Fibroblast of skin of left biceps (primary cell): ENCODE measurements at regions not wholly inside any gene's neighbourhood (a gene's known extent, or its start where the extent isn't known, plus 50 kb on each side); places are given as distances from the start of the nearest gene placed in this dataset.
"Not testable (repeated sequence)": the region's sequence is repeated elsewhere in the genome, so short reads cannot be mapped to it uniquely, and the experiment has no call there.

ENCODE experiments used
- DNase-seq, 2 experiments: peaks; one replicate each; pipeline ENCODE4 v3.0.0-alpha.2; 2013; ENCODE audit warnings: low read depth in 2 of 2

DNA sequence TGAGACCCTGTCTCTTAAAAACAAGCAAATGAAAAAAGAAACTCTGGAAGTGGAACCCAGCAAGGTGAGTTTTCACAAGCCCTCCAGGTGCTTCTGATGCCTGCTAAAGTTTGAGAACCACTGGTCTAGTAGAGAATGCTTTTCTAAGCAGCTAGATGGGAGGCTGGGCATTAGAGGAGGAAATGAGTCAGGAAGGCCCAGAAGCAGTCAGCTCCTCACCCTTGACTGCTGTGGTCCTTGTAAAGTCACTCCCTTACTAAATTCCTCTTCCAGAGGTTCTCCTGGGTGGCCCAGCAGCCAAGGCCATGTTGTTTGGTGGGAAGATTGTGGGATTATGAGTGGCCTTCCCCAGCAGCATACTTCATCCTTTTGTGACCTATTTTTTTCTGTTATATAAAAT is 52.0 kb upstream of the FYN start:
- no peak for DNase-seq

DNA sequence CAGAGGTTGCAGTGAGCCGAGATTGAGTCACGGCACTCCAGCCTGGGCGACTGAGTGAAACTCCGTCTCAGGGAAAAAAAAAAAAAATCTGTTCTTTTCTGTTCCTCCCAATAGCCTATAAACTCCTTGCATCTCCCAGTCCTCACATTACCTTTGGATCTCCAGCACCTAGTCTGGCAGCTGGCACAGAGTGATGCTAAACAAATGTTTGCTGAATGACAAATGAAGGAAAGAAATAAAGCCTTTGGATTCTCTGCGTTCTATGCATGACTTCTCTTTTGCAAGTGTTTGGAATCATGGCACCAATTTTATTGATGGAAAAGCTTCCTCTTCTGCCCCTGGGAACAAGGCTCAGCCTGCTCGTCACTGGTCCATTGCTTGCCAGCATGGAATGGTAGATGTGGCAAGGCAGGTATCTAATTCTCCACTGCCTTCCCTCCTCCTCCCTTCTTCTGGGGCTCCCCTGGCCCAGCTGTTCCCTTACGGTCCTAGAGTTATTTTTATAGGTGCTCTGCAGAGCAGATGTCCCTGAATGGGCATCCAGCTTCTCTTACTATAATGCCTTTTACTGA is 53.6 kb upstream of the FYN start:
- DNase-seq = no peak

DNA sequence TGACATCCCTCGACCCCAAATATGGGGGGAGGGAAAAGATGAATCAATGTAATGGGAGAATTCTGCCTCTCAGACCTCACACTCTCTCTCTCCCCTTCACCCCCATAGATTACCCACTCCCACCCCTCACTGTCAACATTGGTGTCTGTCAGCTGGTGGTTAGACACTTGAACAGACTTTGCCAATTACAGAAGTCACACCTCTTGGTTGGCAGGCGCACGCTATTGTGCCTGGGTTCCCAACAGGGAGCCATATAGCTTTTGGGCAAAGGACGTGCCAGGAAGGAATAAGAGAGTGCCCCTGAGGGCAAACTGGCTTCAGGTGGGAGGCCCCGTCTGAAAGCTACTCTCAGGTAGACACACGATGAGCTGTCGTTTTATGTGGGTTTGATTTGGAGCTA is 54.1 kb upstream of the FYN start:
- DNase-seq = no peak

DNA sequence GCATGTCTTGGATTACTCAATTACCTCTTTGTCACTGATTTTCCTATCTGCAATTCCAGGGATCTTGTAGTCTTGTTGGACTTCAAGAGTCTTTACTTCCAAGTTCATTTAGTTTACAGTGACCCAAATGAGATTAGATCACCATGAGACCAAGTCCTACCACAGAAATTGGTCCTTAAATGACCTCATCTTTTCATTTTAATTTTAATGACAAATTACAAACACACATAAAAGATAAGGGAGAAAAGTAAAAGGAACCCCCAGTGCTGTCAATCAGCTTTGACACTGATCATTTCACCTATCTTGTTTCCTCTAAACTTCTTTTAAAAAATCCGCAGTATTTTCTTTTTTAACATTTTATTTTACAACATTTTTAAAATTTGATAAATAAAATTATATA is 54.9 kb upstream of the FYN start:
- no peak for DNase-seq

DNA sequence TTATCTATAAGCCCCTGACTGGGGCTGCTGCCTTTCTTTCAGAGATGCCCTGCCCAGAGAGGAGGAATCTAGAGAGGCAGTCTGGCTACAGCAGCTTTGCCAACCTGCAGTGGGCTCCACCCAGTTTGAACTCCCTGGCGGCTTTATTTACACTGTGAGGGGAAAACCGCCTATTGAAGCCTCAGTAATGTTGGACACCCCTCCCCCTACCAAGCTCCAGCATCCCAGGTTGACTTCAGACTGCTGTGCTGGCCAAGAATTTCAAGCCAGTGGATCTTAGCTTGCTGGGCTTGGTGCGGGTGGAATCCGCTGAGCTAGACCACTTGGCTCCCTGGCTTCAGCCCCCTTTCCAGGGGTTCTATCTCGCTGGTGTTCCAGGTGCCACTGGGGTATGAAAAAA is 61.4 kb upstream of the FYN start:
- DNase-seq = not testable (repeated sequence)

DNA sequence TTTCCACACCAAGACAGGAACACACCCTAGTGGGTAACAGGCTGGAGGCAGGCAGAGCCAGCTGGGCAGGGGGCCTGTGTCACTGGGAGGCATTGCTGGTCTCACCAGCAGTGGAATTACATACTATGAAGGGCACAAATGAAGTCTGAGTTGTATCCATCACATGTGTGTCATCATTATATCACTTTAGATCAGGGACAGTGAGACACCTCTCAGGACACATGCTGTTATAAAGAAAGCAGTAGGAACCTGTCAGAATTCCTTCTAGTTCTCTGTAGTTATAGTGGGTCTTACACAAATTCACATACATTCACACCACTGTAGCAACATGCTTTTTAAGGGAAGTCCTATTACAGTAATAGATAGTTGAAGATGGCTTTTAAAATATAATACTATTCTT is 63.5 kb upstream of the FYN start:
- no peak for DNase-seq

DNA sequence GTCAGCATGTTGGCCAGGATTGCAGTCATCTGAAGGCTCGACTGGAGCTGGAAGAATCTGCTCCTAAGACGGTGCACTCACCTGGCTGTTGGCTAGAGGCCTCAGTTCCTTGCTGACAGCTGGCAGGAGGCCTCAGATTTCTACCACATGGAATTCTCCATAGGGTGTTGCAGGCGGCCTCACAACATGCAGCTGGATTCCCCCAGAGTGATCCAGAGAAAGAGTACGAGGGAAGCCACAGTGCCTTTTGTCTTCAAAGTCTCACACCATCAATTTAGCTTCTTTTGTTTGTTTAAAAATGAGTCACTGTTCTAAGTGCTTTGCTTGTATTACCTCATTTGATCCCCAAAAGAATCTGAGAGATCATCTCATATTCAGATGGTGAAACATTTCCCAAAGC is 65.5 kb upstream of the FYN start:
- peak in 1 of 2 experiments; percentile 45 for DNase-seq

DNA sequence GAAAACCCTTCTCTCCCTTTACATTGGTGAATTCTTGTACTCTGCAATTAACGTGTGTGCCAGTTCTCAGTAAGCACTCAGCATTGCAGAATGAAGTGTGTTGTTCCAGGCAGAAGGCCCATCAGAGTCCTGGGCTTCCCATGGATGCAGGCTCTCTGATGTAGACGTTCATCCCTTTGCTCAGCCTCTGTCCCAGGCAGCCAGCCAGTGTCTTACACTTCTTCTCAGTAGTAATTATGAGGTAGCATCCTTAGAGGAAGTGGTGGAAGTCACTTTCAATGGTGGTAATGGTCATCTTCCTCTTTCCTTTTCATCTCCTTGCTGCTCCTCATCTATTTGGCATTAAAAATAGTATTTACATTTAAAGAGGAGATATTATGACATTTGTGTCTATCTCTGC is 66.7 kb upstream of the FYN start:
- no peak for DNase-seq

DNA sequence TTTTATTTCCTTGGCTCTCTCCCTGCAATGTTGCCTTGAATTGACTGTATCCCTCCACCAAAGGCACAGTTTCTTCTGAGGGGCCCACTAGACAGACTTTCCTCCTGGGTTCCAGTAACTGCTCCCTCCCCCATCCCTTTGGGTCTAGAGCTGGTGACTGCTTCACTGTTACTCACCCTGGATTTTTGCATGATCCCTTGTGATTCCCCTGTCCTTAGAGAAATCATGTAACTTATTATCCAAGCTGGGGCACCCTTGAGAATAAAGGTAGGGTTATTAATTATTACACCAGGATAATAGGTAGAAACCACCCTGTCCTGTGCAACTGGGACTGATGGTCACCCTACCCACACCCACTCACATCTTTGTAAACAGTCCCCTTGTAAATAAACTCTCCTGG is 67.5 kb upstream of the FYN start:
- no peak for DNase-seq

DNA sequence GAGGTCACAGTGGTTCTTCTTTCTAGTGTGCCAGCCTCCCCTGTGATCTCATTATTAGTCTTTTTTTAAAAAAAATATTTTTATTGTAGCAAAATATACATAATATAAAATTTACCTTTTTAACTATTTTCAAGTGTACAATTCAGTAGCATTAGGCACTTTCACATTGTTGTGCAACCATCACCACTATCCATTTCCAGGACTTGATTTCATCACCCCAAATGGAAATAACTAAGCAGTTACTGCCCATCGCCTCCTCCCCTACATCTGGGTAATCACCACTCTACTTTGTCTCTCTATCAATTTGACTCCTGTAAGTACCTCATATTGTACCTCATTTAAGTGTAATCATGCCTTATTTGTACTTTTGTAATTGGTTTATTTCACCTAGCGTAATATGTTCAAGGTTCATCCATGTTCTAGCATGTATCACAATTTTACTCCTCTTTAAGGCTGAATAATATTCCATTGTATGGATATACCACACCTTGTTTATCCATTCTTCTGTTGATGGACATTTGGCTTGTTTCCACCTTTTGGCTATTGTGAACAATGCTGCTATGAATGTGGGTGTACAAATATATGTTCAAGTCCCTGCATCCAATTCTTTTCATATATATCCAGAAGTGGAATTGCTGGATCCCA is 68.6 kb upstream of the FYN start:
- DNase-seq = no peak

DNA sequence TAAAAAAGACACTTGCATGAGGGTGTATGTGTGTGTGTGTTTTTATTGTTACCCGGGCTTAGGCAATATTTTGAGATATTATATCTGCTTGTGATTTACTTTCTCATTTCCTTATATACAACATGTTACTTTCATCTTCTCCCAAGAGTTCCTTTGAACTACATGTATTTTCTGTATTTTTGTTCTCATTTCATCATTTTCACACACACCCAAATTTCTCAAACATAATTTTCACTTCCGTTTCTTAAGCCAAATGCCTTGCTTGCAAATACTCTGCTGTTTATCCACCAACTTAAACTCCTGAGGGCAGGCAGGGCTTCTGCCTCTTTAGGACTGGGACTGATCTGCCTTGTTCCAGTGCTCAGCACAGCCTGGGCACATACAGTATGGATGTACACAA is 69.3 kb upstream of the FYN start:
- no peak for DNase-seq

DNA sequence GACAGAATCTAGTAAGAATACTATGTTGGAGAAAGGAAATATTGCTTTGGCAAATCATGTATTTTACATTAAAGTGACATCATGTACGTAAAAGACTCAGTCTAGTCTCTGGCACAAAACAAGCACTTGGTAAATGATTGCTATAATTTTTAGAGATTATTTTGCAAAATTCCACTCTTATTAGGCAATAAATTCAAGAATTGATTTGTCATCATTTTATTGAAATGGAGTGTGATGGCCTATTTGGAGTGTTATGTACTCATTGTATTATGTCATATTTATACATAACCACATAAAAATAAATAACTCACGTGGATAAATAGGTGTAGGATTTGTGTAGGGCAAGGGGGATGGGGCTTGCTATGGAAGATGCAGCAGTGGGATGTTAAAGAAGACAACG is 70.0 kb upstream of the FYN start:
- DNase-seq = no peak

DNA sequence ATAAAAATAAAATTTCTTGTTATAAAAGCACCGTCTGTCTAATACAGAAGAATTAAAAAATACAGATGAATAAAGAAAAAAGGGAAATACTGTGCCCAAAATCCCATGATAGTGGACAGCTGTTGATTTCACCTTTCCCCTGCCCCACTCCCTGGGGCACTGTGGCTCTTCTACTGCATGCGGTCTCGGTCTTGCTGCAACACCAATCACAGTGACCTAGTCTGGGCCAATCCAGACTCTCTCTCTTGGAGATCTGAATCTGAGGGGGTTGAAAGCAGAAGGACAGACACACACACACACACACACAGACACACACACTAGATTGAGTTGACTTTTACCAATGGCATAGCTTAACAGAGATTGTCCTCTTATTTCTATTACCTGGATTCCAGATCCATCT is 70.5 kb upstream of the FYN start:
- no peak for DNase-seq

DNA sequence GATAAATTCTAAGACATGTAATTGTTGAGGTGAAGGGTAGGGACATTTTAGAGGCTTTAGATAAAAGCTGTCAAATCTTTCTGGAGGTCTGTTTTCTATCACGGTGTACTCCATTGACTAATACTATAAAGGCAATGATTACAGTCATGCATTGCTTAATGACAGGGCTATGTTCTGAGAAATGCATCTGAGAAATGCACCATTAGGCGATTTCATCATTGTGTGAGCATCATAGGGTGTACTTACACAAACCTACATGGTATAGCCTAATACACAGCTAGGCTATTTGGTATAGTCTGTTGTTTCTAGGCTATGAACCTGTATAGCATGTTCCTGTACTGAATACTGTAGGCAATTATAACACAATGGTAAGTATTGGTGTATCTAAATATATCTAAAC is 71.3 kb upstream of the FYN start:
- DNase-seq = no peak

DNA sequence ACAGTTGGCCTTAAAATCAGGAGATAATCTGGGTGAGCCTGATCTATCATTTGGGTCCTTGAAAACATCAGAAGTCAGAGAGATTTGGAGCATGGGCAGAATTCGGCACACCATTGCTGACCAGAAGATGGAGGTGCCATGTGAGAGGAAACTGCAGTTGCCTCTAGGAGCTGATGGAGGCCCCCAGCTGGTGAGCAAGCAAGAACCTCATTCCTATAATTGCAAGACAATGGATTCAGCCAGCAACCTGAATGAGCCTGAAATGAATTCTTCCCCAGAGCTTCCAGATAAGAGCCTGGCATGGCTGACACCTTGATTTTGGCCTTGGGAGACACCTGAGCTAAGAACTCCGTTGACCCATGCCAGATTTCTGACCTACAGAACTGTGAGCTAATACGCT is 76.3 kb upstream of the FYN start:
- DNase-seq = no peak

DNA sequence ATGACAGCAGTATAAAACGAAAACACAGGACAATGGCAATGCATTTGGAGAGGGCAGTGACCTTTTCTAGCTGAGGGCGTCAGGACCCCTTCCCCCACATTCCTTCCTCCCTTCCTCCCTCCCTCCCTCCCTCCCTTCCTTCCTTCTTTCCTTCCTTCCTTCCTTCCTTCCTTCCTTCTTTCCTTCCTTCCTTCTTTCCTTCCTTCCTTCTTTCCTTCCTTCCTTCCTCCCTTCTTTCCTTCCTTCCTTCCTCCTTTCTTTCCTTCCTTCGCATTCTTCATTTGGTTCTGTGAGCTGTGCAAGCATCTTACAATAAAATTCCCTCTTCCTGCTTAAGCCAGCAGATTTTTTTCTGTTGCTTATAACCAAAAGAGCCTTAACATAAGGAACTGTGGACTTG is 76.7 kb upstream of the FYN start:
- DNase-seq = not testable (repeated sequence)

DNA sequence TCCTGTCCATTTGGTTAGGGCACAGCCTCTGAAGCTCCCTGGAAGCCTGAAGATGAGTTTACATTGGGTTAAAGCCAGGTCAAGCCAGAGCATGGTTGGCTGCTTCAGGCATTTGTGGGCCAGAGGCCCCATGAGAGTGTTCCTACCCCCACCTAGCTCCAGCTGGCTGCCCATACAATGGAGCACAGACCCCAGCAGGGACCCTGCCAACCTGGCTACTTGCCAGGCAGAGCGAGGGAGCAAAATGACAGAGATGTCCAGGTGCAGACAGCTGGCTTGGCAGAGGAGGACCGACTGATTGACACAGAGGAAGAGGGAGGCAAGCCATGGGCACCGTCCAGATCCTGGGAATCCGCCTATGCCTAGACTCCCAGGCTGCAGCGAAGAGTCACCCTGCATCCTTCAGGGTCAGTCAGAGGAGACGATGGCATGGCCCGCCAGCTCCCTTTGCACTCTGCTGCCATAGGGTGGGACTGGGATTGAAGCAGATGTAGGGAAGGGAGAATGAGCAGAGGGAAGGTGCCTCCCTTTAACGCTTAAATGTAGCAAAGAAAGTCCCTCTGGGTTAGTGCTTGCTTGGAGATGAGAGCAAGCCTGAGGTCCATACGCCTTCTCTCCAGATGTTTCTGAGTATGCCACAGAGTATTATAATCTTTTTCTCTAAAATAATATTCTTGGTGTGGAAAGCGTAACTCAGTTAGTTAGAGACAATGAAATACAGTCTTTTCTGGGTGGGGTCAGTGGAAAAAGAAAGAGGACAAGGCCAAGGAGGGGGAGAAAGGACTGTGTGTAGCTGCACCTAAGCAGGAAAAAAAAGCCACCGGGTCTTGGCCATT is 77.6 kb upstream of the FYN start:
- no peak for DNase-seq

DNA sequence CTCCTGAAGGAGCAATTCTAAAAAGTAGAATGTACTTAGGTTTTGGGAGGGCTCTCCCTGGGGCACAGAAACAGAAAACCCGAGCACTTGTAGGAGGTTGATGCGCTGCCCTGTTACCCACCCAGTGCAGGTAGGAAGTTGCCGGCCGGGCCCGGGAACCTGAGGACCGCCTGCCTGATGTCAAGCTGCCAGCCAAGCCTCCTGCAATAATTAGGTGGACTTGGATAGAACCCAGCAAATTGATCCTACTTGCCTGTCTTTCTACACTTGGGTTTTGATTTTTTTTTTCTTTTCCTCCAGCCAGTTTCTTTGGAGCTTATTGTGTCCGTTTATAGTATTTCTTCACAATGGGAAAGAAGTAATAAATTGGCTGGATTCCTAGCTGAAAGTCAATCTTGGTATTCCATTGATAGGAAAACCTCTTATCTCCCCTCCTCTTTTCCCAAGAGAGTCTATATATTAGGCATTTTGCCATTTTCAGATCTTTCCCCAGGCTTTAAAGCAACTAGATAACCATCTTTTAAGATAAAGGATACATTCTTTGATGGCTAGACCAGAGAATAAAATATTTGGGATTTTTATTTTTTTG is 78.3 kb upstream of the FYN start:
- no peak for DNase-seq

DNA sequence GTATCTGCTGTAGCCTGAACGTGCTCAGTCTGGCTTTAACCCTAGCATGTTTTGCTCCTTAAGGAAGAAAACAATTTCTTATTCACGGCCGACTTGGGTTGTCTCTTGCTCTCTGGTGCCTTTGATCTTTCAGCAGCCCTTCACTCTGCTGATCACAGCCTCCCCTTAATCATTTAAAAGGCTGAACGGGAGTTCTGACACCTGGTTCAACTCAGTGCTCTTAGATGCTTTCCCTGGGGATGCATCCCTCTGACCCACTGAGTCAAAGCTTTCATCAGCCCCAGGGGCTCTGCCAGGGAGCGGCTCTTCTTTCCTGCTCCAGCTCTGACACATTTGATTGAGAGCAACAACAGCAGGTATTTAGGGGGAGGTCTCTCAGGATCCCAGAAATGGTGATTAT is 79.0 kb upstream of the FYN start:
- no peak for DNase-seq

DNA sequence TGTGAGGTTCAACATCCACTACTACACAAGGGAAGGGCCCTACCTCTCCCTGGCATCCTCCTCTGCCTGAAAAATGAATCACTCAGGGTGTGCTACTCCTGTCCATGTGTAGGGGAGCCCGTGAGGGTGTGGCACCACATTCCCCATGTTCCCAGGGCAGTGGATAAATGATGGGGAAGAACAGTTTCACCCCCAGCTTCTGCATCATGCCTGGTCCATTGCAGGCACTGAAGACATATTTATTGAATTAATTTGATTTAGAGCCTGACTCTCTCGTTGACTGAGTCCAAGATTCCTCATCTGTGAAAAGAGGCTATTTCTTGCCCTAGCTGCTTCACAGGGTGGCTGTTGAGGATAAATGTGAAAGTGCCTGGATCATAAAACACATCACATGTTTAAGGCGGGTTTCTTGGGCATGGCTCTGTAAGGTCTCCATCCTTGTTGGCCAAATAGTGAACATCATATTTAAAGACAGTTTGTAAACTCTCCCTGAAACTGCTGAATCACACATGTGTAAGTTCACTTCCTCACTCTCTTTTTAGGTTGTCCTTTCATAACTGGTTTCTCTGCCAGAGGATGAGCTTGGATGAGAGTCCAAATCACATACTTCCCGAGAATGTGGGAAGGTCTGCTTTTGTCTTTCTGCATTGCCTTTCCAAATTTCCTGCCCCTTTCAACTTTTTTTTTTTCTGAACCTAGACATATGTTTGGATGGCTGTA is 79.7 kb upstream of the FYN start:
- peak; percentile 48 to 50 for DNase-seq

DNA sequence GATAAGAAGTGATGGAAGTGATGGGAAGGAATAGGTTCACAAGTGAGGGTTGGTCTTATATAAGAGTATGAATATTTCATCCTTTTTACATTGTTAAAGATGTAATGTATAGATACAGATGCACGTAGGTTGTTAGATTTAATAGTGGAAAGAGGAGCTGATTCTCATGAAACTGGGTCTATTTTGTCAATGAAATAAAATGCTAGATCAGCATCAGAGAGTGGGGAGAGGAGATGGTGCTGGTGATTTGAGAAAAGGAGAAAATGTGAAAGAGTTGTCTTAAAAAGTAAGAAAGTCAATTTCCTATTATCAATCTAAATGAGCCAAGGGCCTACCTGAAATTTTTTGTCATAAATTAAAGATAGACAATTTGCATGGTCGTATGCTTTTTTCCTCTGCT is 82.8 kb upstream of the FYN start:
- no peak for DNase-seq

DNA sequence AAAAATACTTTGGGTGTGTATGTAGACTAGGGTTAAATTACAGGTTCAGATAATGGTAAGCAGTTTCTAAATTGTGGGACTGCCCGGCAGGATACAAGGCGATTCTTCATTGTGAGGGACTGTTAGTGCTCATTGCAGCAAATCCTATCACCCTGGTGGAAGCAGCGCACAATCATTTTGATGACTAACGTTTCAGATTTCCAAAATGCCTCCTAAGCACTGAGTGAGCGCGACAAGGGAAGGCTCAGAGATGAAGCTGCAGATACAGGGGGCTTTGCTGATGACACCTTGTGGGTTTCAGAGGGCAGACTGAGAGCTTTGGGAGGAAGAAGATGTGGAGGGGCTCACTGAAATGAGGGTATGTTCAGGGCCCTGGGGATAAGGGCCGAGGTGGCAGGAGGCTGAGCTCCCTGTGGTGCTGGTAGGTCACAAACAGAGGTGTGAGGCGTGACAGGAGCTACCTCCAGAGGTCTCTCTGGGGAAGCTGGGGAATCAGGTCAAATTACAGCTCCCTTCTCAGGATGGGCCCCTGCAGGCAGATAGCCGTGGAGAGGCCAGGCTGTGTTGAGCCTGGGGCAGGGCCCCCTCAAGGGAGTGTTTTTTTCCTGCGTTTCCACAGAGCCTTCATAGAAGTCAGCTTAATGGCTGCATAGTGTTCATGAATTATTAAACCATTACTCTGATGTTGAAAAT is 84.5 kb upstream of the FYN start:
- DNase-seq = no peak
